ENCODE measurements at regions not wholly inside any gene's neighbourhood (a gene's known extent, or its start where the extent isn't known, plus 50 kb on each side); places are given as distances from the start of the nearest gene placed in this dataset.

GRCh38 chr12:22971247-22971646 lies 346.3 kb downstream of the ETNK1 start:
- H3K4me3 ChIP-seq (ENCODE audit: low read depth, low read length): no peak overlapping the region
- TF ChIP-seq CTCF (IDR thresholded peaks at IDR 0.05; ENCODE audit: insufficient read depth, low read length): no peak
- no peak for DNase-seq (ENCODE audit: low read depth)

GRCh38 chr12:22971701-22972191 lies 346.8 kb downstream of the ETNK1 start:
- H3K4me3 ChIP-seq (ENCODE audit: low read depth, low read length): no peak overlapping the region
- TF ChIP-seq CTCF (IDR thresholded peaks at IDR 0.05; ENCODE audit: insufficient read depth, low read length): no peak
- DNase-seq (ENCODE audit: low read depth): peak; percentile 45

GRCh38 chr12:22974865-22975264 lies 349.9 kb downstream of the ETNK1 start:
- DNase-seq (ENCODE audit: low read depth): peak; percentile 86
- no peak for TF ChIP-seq CTCF (IDR thresholded peaks at IDR 0.05; ENCODE audit: insufficient read depth, low read length)
- no peak overlapping the region for H3K4me3 ChIP-seq (ENCODE audit: low read depth, low read length)

- DNase-seq (ENCODE audit: low read depth): peak; percentile 96
- peak; percentile 3 for TF ChIP-seq CTCF (IDR thresholded peaks at IDR 0.05; ENCODE audit: insufficient read depth, low read length)
- no peak overlapping the region for H3K4me3 ChIP-seq (ENCODE audit: low read depth, low read length)
These were observed 354.0 kb downstream of the ETNK1 start for GRCh38 chr12:22978962-22979361.

- no peak for TF ChIP-seq CTCF (IDR thresholded peaks at IDR 0.05; ENCODE audit: insufficient read depth, low read length)
- no peak overlapping the region for H3K4me3 ChIP-seq (ENCODE audit: low read depth, low read length)
- no peak for DNase-seq (ENCODE audit: low read depth)
These were observed 355.0 kb downstream of the ETNK1 start for GRCh38 chr12:22979854-22980469.

GRCh38 chr12:22981711-22982110 lies 356.7 kb downstream of the ETNK1 start:
- peak; percentile 60 for DNase-seq (ENCODE audit: low read depth)

More at GRCh38 chr12:22981711-22982110, 356.7 kb downstream of the ETNK1 start:
- no peak overlapping the region for H3K4me3 ChIP-seq (ENCODE audit: low read depth, low read length)
- TF ChIP-seq CTCF (IDR thresholded peaks at IDR 0.05; ENCODE audit: insufficient read depth, low read length): peak; percentile 35

All from fibroblast of the aortic adventitia (primary cell).